ENCODE measurements at regions not wholly inside any gene's neighbourhood (a gene's known extent, or its start where the extent isn't known, plus 50 kb on each side); places are given as distances from the start of the nearest gene placed in this dataset.

DNA sequence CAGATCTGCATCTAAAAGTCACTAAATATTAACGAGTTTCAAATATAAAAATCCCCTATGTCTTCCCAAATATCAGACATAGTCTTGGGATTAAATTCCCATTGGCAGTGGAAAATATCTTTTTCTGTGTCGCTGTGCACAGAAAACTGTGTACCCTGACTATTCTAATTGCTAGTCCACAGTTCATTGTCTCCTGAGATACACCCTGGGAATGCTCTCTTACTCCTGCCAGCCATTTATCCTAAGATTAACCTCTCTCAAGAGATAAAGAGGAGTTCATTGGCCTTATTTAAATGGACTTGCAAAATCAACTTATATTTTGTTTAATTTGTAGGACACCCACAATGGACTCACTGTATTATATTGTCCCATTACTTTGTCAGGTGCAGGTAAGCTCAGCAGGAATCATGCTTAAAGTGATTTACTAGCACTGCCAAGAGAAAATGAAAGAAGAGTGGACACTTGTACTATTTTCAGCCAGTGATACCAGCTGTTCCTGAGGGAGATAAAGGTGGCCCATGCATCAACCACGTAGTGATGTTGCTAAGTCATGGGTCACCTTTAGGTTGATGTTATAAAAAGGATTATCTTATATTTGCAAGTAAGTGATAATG lies 553.8 kb downstream of the PIK3C3 start:
- DNase-seq (ENCODE audit: low read depth in 1 of 2, low spot score in 1 of 2): no peak
- H3K36me3 ChIP-seq: no peaks in the 10 kb centered on the region
- H3K27me3 ChIP-seq: no peaks in the 10 kb centered on the region
- H3K27ac ChIP-seq: no peak overlapping the region
- no peaks in the 10 kb centered on the region for H3K4me1 ChIP-seq (ENCODE audit: low read depth)
- no peak overlapping the region for H3K4me3 ChIP-seq
- no peaks in the 10 kb centered on the region for H3K9me3 ChIP-seq (ENCODE audit: low read depth)
- TF ChIP-seq, protein P1, sequence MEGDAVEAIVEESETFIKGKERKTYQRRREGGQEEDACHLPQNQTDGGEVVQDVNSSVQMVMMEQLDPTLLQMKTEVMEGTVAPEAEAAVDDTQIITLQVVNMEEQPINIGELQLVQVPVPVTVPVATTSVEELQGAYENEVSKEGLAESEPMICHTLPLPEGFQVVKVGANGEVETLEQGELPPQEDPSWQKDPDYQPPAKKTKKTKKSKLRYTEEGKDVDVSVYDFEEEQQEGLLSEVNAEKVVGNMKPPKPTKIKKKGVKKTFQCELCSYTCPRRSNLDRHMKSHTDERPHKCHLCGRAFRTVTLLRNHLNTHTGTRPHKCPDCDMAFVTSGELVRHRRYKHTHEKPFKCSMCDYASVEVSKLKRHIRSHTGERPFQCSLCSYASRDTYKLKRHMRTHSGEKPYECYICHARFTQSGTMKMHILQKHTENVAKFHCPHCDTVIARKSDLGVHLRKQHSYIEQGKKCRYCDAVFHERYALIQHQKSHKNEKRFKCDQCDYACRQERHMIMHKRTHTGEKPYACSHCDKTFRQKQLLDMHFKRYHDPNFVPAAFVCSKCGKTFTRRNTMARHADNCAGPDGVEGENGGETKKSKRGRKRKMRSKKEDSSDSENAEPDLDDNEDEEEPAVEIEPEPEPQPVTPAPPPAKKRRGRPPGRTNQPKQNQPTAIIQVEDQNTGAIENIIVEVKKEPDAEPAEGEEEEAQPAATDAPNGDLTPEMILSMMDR (IDR thresholded peaks at IDR 0.05; ENCODE audit: low read depth, low read length): no peak

DNA sequence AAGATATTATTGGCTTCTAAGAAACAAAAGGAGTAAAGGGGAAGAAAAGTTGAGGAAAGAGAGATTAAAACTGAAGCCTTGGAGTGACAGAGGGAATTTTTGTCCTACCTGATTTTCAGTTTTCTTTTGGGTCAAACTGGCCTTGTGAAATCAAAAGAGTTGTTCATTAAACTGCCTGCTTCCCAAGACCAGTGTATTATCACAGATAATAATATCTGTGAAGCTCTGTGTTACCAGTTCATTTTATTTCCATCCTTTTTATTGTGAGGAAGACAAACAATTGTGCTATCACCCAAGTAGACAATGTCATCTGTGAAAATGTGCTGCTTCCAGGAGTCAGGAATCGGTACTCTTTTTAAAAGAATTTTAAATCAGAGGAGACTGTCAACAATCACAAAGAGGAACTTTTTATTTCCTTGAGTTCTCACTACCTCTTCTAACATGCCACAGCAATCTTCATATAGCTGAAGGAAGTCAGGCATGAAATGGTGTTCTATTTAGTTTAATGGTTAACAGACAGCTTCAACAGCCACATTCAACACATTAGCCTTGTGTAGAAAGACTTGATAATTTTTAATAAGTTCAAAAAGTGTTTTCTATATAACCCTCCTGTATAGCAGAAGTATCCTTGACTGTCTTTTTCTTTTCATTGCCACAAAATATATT lies 554.8 kb downstream of the PIK3C3 start:
- Histone ChIP-seq H3K36me3 (no peaks in the 10 kb centered on the region), H3K4me3 (no peak overlapping the region), H3K4me1 (ENCODE audit: low read depth) (no peaks in the 10 kb centered on the region), H3K27me3 (no peaks in the 10 kb centered on the region), H3K27ac (no peak overlapping the region), H3K9me3 (ENCODE audit: low read depth) (no peaks in the 10 kb centered on the region)
- DNase-seq (ENCODE audit: low read depth in 1 of 2, low spot score in 1 of 2): no peak
- TF ChIP-seq, protein P1 (IDR thresholded peaks at IDR 0.05; ENCODE audit: low read depth, low read length): no peak

GRCh38 chr18:42510540-42510939 lies 555.5 kb downstream of the PIK3C3 start:
- no peaks in the 10 kb centered on the region for H3K36me3 ChIP-seq
- no peak overlapping the region for H3K27ac ChIP-seq
- DNase-seq (ENCODE audit: low read depth in 1 of 2, low spot score in 1 of 2): no peak
- TF ChIP-seq, protein P1 (IDR thresholded peaks at IDR 0.05; ENCODE audit: low read depth, low read length): no peak
- H3K4me3 ChIP-seq: no peak overlapping the region
- no peaks in the 10 kb centered on the region for H3K4me1 ChIP-seq (ENCODE audit: low read depth)
- H3K9me3 ChIP-seq (ENCODE audit: low read depth): no peaks in the 10 kb centered on the region
- H3K27me3 ChIP-seq: no peaks in the 10 kb centered on the region

- H3K4me3 ChIP-seq: no peak overlapping the region
- no peaks in the 10 kb centered on the region for H3K36me3 ChIP-seq
- H3K27ac ChIP-seq: no peak overlapping the region
- no peaks in the 10 kb centered on the region for H3K4me1 ChIP-seq (ENCODE audit: low read depth)
- no peaks in the 10 kb centered on the region for H3K27me3 ChIP-seq
- TF ChIP-seq, protein P1 (IDR thresholded peaks at IDR 0.05; ENCODE audit: low read depth, low read length): no peak
- no peaks in the 10 kb centered on the region for H3K9me3 ChIP-seq (ENCODE audit: low read depth)
- DNase-seq (ENCODE audit: low read depth in 1 of 2, low spot score in 1 of 2): no peak
Observed at GRCh38 chr18:42513441-42513840, 558.4 kb downstream of the PIK3C3 start.

DNA sequence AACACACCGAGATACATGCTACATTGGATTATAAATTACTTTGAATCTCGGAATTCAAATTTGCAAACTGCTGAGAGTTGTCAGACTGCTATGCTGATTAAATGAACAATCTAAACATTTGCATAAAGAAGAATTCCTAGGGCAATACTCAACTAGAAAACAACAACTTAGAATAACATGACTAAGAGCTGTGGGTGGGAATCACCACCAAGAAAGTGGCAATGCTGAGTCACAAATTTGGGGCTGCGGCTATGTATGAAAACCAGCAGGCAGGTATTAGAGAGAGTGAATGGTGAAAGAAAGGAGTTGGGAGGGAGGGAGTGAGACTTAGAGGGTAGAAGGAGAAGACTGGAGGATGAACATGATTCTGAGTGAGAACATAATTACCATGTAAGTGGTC lies 559.5 kb downstream of the PIK3C3 start:
- Histone ChIP-seq H3K9me3 (ENCODE audit: low read depth) (no peaks in the 10 kb centered on the region), H3K4me3 (no peak overlapping the region), H3K27me3 (no peaks in the 10 kb centered on the region), H3K4me1 (ENCODE audit: low read depth) (no peaks in the 10 kb centered on the region), H3K36me3 (no peaks in the 10 kb centered on the region), H3K27ac (no peak overlapping the region)
- TF ChIP-seq, protein P1 (IDR thresholded peaks at IDR 0.05; ENCODE audit: low read depth, low read length): no peak
- DNase-seq (ENCODE audit: low read depth in 1 of 2, low spot score in 1 of 2): no peak

Measured in cardiac muscle cell (in vitro differentiated cells and primary cell).